ENCODE measurements at regions not wholly inside any gene's neighbourhood (a gene's known extent, or its start where the extent isn't known, plus 50 kb on each side); places are given as distances from the start of the nearest gene placed in this dataset.

DNA sequence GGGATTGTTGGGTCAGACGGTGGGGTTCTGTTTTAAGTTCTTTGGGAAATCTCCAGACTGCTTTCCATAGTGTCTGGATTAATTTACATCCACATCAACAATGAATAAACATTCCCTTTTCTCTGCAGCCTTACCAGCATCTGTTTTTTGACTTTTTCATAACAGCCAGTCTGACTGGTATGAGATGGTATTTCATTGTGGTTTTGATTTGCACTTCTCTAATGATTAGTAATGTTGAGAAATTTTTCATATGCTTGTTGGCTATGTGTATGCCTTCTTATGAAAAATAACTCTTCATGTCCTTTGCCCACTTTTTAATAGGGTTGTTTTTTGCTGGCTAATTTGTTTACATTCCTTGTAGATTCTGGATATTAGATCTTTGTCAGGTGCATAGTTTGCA, 140.8 kb upstream of the CNTN1 start:
- H3K36me3 ChIP-seq: no peaks in the 10 kb centered on the region
- no peak for ATAC-seq
- TF ChIP-seq POLR2A (IDR thresholded peaks at IDR 0.05): no peak
- no peak for TF ChIP-seq CTCF (IDR thresholded peaks at IDR 0.05)
- DNase-seq: no peak
- no peak overlapping the region for H3K4me3 ChIP-seq
- H3K4me1 ChIP-seq: no peaks in the 10 kb centered on the region
- H3K9me3 ChIP-seq: no peaks in the 10 kb centered on the region
- no peak overlapping the region for H3K27ac ChIP-seq
- intact Hi-C loops (cut with DNase I): no loop called here
- H3K27me3 ChIP-seq: no peaks in the 10 kb centered on the region
- 40% methylated on average over 1 of the region's 1 CpG for WGBS (ENCODE audit: insufficient coverage, low coverage, low lambda C conversion rate, missing lambda C conversion rate)

GRCh38 chr12:40552868-40553267, 139.4 kb upstream of the CNTN1 start:
- no peak overlapping the region for H3K27ac ChIP-seq
- H3K36me3 ChIP-seq: no peaks in the 10 kb centered on the region
- no peaks in the 10 kb centered on the region for H3K4me1 ChIP-seq
- 48% methylated on average over 1 of the region's 1 CpG for WGBS (ENCODE audit: insufficient coverage, low coverage, low lambda C conversion rate, missing lambda C conversion rate)
- H3K27me3 ChIP-seq: no peaks in the 10 kb centered on the region
- no peaks in the 10 kb centered on the region for H3K9me3 ChIP-seq
- ATAC-seq (no peak), DNase-seq (no peak)
- intact Hi-C loops (cut with DNase I): no loop called here
- TF ChIP-seq POLR2A (IDR thresholded peaks at IDR 0.05): no peak
- TF ChIP-seq CTCF (IDR thresholded peaks at IDR 0.05): no peak
- H3K4me3 ChIP-seq: no peak overlapping the region

- H3K27ac ChIP-seq: no peak overlapping the region
- 61% methylated on average over 2 of the region's 2 CpGs for WGBS (ENCODE audit: insufficient coverage, low coverage, low lambda C conversion rate, missing lambda C conversion rate)
- DNase-seq: no peak
- no peak overlapping the region for H3K4me3 ChIP-seq
- intact Hi-C loops (cut with DNase I): no loop called here
- no peak for ATAC-seq
- H3K36me3 ChIP-seq: no peaks in the 10 kb centered on the region
- no peaks in the 10 kb centered on the region for H3K4me1 ChIP-seq
- no peaks in the 10 kb centered on the region for H3K27me3 ChIP-seq
- H3K9me3 ChIP-seq: no peaks in the 10 kb centered on the region
- TF ChIP-seq CTCF (IDR thresholded peaks at IDR 0.05) (no peak), POLR2A (IDR thresholded peaks at IDR 0.05) (no peak)
These were observed 134.3 kb upstream of the CNTN1 start for GRCh38 chr12:40557980-40558379.

DNA sequence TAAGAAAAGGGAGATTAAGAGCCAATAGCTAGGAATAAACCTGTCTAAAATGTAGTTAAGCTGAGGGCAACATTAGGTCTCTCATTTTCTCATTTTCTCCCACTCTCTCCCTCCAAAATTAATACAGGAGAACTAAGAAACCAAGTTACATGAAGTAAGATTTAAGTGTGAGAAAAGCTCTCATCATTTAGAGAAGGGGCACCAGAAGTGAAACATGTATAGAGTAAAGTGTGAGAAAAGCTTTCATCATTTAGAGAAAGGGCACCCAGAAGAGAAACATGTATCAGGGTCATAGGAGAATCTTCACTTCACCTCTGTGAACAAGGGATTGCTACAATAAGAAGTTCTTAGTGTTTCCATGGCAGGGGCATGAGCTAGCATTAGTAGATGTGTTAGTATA, 132.4 kb upstream of the CNTN1 start:
- H3K4me1 ChIP-seq: no peaks in the 10 kb centered on the region
- H3K4me3 ChIP-seq: no peak overlapping the region
- ATAC-seq (no peak), DNase-seq (no peak)
- no peak overlapping the region for H3K27ac ChIP-seq
- H3K27me3 ChIP-seq: no peaks in the 10 kb centered on the region
- intact Hi-C loops (cut with DNase I): no loop called here
- H3K36me3 ChIP-seq: no peaks in the 10 kb centered on the region
- no peak for TF ChIP-seq CTCF (IDR thresholded peaks at IDR 0.05)
- no peak for TF ChIP-seq POLR2A (IDR thresholded peaks at IDR 0.05)
- H3K9me3 ChIP-seq: no peaks in the 10 kb centered on the region

- DNase-seq (no peak), ATAC-seq (no peak)
- Histone ChIP-seq H3K4me3 (no peak overlapping the region), H3K27ac (no peak overlapping the region), H3K9me3 (no peaks in the 10 kb centered on the region), H3K4me1 (no peaks in the 10 kb centered on the region), H3K27me3 (no peaks in the 10 kb centered on the region), H3K36me3 (no peaks in the 10 kb centered on the region)
- WGBS (ENCODE audit: insufficient coverage, low coverage, low lambda C conversion rate, missing lambda C conversion rate): 6% methylated on average over 1 of the region's 1 CpG
- TF ChIP-seq POLR2A (IDR thresholded peaks at IDR 0.05) (no peak), CTCF (IDR thresholded peaks at IDR 0.05) (no peak)
- intact Hi-C loops (cut with DNase I): no loop called here
These were observed 131.4 kb upstream of the CNTN1 start for GRCh38 chr12:40560848-40561247.
